ENCODE measurements at regions not wholly inside any gene's neighbourhood (a gene's known extent, or its start where the extent isn't known, plus 50 kb on each side); places are given as distances from the start of the nearest gene placed in this dataset.

GRCh38 chr5:154587123-154588026 lies 109.3 kb upstream of the HAND1 start:
- TF ChIP-seq CTCF (IDR thresholded peaks at IDR 0.05; ENCODE audit: low read depth, low read length, missing input control) (no peak), RAD21 (IDR thresholded peaks at IDR 0.05) (no peak), MAX (IDR thresholded peaks at IDR 0.05) (no peak), JUND (IDR thresholded peaks at IDR 0.05) (no peak), EGR1 (IDR thresholded peaks at IDR 0.05; ENCODE audit: low read depth in 2 of 2) (no peak), SP1 (IDR thresholded peaks at IDR 0.05) (no peak), REST (IDR thresholded peaks at IDR 0.05) (no peak), TAF1 (conservative IDR thresholded peaks at IDR 0.05) (no peak), RXRA (IDR thresholded peaks at IDR 0.05) (no peak), FOXA2 (IDR thresholded peaks at IDR 0.05) (no peak), FOXA1 (IDR thresholded peaks at IDR 0.05) (no peak), YY1 (IDR thresholded peaks at IDR 0.05) (no peak), ATF3 (IDR thresholded peaks at IDR 0.05) (no peak)

All from liver (tissue), 3 donors.